B cell (primary cell): ENCODE measurements at regions not wholly inside any gene's neighbourhood (a gene's known extent, or its start where the extent isn't known, plus 50 kb on each side); places are given as distances from the start of the nearest gene placed in this dataset.

Experiments
- CTCF ChIP-seq: fragments of 200-600 bp; IDR thresholded peaks from one replicate; pipeline ENCODE4 v1.8.0; 2022; ENCODE audit warnings: antibody characterized with exemption, mild to moderate bottlenecking
- EZH2 ChIP-seq: IDR thresholded peaks from 2 replicates; pipeline ENCODE4 v1.6.1; 2012; ENCODE audit warnings: borderline replicate concordance, low read depth, mild to moderate bottlenecking, moderate library complexity, low read length; ENCODE audit not compliant: insufficient read depth, poor library complexity, severe bottlenecking

- TF ChIP-seq CTCF (no peak), EZH2 (no peak)
Observed at GRCh38 chr4:3836406-3836755, 70.2 kb downstream of the ADRA2C start.
